GM18507 (cell line): ENCODE measurements at regions not wholly inside any gene's neighbourhood (a gene's known extent, or its start where the extent isn't known, plus 50 kb on each side); places are given as distances from the start of the nearest gene placed in this dataset.
"Not testable (repeated sequence)": the region's sequence is repeated elsewhere in the genome, so short reads cannot be mapped to it uniquely, and the experiment has no call there.

ENCODE experiments used
- DNase-seq: peaks from one replicate; pipeline ENCODE4 v3.0.0; 2011; ENCODE audit warnings: low read depth; ENCODE audit not compliant: insufficient read length; ENCODE audit errors: extremely low spot score
- FAIRE-seq: peaks from 2 replicates; lab custom pipeline; 2011; peaks lifted over from hg19 to GRCh38; lab: Jason Lieb, UNC

- not testable (repeated sequence) for DNase-seq, FAIRE-seq
Measured at GRCh38 chrX:96128058-96128457, 556.6 kb upstream of the DIAPH2 start.

- DNase-seq (no peak), FAIRE-seq (no peak)
Measured at GRCh38 chrX:96140796-96141195, 543.8 kb upstream of the DIAPH2 start.

- FAIRE-seq = no peak
- no peak for DNase-seq
Measured at GRCh38 chrX:96147681-96148080, 537.0 kb upstream of the DIAPH2 start.

- DNase-seq (no peak), FAIRE-seq (no peak)
Measured at GRCh38 chrX:96170626-96171025, 514.0 kb upstream of the DIAPH2 start.

- no peak for DNase-seq
- FAIRE-seq = no peak
Measured at GRCh38 chrX:96176921-96177320, 507.7 kb upstream of the DIAPH2 start.

GRCh38 chrX:96181605-96182004 lies 503.0 kb upstream of the DIAPH2 start:
- no peak for FAIRE-seq
- DNase-seq = no peak

- FAIRE-seq = no peak
Measured at GRCh38 chrX:96182366-96182765, 502.3 kb upstream of the DIAPH2 start.

GRCh38 chrX:96183391-96183790 lies 501.3 kb upstream of the DIAPH2 start:
- DNase-seq = no peak
- no peak for FAIRE-seq

More at GRCh38 chrX:96182366-96182765, 502.3 kb upstream of the DIAPH2 start:
- DNase-seq = no peak

GRCh38 chrX:96183843-96184242 lies 500.8 kb upstream of the DIAPH2 start:
- DNase-seq (no peak), FAIRE-seq (no peak)

- no peak for FAIRE-seq
- no peak for DNase-seq
Measured at GRCh38 chrX:96204928-96205327, 479.7 kb upstream of the DIAPH2 start.

GRCh38 chrX:96211953-96212352 lies 472.7 kb upstream of the DIAPH2 start:
- DNase-seq = no peak
- FAIRE-seq = no peak

- DNase-seq, FAIRE-seq: not testable (repeated sequence)
Measured at GRCh38 chrX:96214681-96215080, 470.0 kb upstream of the DIAPH2 start.

GRCh38 chrX:96224279-96224678 lies 460.4 kb upstream of the DIAPH2 start:
- FAIRE-seq (no peak), DNase-seq (no peak)

- FAIRE-seq (no peak), DNase-seq (no peak)
Measured at GRCh38 chrX:96244955-96245354, 439.7 kb upstream of the DIAPH2 start.

GRCh38 chrX:96246436-96246835 lies 438.2 kb upstream of the DIAPH2 start:
- FAIRE-seq (no peak), DNase-seq (no peak)
